ENCODE measurements at regions not wholly inside any gene's neighbourhood (a gene's known extent, or its start where the extent isn't known, plus 50 kb on each side); places are given as distances from the start of the nearest gene placed in this dataset.
"Not testable (repeated sequence)": the region's sequence is repeated elsewhere in the genome, so short reads cannot be mapped to it uniquely, and the experiment has no call there.

DNA sequence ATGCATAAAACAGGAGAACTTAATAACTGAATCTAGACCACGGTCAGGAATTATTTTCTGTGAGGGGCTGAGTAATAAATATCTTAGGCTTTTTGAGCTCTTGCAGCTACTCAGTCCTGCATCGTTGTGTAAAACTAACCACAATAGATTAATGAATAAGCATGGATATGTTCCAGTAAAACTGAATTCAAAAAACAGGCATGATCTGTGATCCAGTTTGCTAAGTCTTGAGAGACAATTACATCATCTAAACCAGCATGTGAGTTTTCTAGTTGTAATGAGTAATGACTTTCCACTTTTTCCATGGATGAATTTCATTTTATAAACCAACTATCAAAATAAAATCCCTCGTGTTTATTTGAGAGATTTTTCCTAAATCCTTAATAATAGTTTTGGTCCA is 336.8 kb downstream of the RFPL4B start:
- Histone ChIP-seq H3K27ac (no peak overlapping the region), H3K4me3 (no peak overlapping the region)
- TF ChIP-seq, protein P1, sequence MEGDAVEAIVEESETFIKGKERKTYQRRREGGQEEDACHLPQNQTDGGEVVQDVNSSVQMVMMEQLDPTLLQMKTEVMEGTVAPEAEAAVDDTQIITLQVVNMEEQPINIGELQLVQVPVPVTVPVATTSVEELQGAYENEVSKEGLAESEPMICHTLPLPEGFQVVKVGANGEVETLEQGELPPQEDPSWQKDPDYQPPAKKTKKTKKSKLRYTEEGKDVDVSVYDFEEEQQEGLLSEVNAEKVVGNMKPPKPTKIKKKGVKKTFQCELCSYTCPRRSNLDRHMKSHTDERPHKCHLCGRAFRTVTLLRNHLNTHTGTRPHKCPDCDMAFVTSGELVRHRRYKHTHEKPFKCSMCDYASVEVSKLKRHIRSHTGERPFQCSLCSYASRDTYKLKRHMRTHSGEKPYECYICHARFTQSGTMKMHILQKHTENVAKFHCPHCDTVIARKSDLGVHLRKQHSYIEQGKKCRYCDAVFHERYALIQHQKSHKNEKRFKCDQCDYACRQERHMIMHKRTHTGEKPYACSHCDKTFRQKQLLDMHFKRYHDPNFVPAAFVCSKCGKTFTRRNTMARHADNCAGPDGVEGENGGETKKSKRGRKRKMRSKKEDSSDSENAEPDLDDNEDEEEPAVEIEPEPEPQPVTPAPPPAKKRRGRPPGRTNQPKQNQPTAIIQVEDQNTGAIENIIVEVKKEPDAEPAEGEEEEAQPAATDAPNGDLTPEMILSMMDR (IDR thresholded peaks at IDR 0.05), result no peak
- DNase-seq (ENCODE audit: low spot score), result no peak

GRCh38 chr6:112685521-112686220 is 338.5 kb downstream of the RFPL4B start:
- DNase-seq (ENCODE audit: low spot score); H3K4me3 ChIP-seq; H3K27ac ChIP-seq: not testable (repeated sequence)

- DNase-seq (ENCODE audit: low spot score); H3K27ac ChIP-seq; H3K4me3 ChIP-seq: not testable (repeated sequence)
Measured at GRCh38 chr6:112688487-112689165, 341.5 kb downstream of the RFPL4B start.

DNA sequence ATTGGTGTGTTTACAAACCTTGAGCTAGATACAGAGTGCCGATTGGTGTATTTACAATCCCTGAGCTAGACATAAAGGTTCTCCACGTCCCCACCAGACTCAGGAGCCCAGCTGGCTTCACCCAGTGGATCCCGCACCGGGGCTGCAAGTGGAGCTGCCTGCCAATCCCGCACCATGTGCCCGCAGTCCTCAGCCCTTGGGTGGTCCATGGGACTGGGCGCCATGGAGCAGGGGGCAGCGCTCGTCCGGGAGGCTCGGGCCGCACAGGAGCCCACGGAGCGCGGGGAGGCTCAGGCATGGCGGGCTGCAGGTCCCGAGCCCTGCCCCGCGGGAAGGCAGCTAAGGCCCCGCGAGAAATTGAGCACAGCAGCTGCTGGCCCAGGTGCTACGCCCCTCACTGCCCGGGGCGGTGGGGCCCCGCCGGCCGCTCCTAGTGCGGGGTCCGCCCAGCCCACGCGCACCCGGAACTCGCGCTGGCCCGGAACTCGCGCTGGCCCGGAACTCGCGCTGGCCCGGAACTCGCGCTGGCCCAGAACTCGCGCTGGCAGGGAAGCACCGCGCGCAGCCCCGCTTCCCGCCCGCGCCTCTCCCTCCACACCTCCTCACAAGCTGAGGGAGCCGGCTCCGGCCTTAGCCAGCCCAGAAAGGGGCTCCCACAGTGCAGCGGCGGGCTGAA is 342.2 kb downstream of the RFPL4B start:
- DNase-seq (ENCODE audit: low spot score); H3K4me3 ChIP-seq; H3K27ac ChIP-seq: not testable (repeated sequence)

- Histone ChIP-seq H3K27ac (no peak overlapping the region), H3K4me3 (no peak overlapping the region)
- TF ChIP-seq, protein P1 (IDR thresholded peaks at IDR 0.05), result no peak
- DNase-seq (ENCODE audit: low spot score), result no peak
Measured at GRCh38 chr6:112690497-112691202, 343.5 kb downstream of the RFPL4B start.

DNA sequence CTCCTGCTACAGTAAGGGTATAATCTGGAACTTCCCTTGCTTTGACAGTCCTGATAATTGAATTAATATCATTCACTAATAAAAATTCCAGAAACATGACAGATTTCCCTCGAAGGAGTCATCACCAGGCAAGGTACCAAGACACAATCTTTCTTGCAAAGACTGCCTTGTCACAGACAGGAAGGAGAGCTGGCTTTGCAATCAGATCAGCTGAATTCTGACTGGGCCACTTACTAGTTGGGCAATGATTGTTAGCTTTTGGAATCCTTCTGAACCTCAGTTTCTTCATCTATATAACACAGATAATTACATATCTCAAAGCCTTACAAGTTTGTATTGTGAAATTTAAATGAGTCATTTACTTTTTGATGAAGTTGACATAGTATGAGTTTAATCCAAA is 344.2 kb downstream of the RFPL4B start:
- no peak for DNase-seq (ENCODE audit: low spot score)

DNA sequence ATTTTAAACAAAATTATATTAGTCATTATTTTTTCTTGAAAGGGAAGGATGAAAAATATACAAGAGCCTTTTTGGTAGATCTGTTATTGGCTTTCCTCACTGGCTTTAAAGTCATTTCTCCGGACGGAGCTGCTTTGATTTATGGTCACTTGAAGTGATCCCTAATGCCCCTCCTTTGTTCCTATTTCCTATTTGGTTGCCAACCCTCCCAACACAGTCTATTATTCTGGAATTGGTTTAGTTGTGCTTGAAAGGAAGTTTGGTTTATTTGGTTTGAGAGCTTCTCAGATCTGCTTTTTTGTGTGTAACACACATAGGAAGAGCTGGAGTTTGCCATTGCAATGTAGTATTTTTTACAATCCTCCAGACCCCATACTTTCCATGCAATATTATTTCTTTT is 347.9 kb downstream of the RFPL4B start:
- Histone ChIP-seq H3K27ac (no peak overlapping the region), H3K4me3 (no peak overlapping the region)
- TF ChIP-seq, protein P1 (IDR thresholded peaks at IDR 0.05), result no peak
- DNase-seq (ENCODE audit: low spot score), result no peak

More for the DNA sequence above, 344.2 kb downstream of the RFPL4B start:
- no peak overlapping the region for H3K27ac ChIP-seq
- H3K4me3 ChIP-seq, result no peak overlapping the region
- TF ChIP-seq, protein P1 (IDR thresholded peaks at IDR 0.05), result no peak

- no peak overlapping the region for H3K27ac ChIP-seq
- DNase-seq (ENCODE audit: low spot score), result no peak
- TF ChIP-seq, protein P1 (IDR thresholded peaks at IDR 0.05), result no peak
- no peak overlapping the region for H3K4me3 ChIP-seq
Measured at GRCh38 chr6:112697265-112697664, 350.1 kb downstream of the RFPL4B start.
